CD4-positive, CD25-positive, alpha-beta regulatory T cell (primary cell): ENCODE measurements at regions not wholly inside any gene's neighbourhood (a gene's known extent, or its start where the extent isn't known, plus 50 kb on each side); places are given as distances from the start of the nearest gene placed in this dataset.

Experiments used
- ATAC-seq, 2 donors: fragments of 150-1000 bp; cut with Tn5 transposase; one replicate each; pipeline ENCODE4 v1.10.0; 2021; ENCODE audit warnings: low read depth in 2 of 2, moderate number of reproducible peaks in 2 of 2, moderate library complexity in 1 of 2
- DNase-seq, 3 donors: peaks; one replicate each; pipeline versions ENCODE4 v3.0.0 to v3.0.0-alpha.2; 2012 to 2022; ENCODE audit warnings: mixed read lengths in 1 of 3
- H3K27ac ChIP-seq: one replicate; pipeline ENCODE4 v1.7.0; 2013; ENCODE audit warnings: mild to moderate bottlenecking, low read length; ENCODE audit not compliant: insufficient read depth, poor library complexity, severe bottlenecking
- H3K27me3 ChIP-seq: one replicate; pipeline ENCODE4 v1.7.0; 2013; ENCODE audit warnings: low read length; ENCODE audit not compliant: control insufficient read depth, insufficient read depth
- H3K36me3 ChIP-seq: one replicate; pipeline ENCODE4 v1.7.0; 2013; ENCODE audit warnings: mild to moderate bottlenecking, low read length, moderate library complexity; ENCODE audit not compliant: control insufficient read depth, insufficient read depth
- H3K4me1 ChIP-seq: 2 replicates; pipeline ENCODE4 v1.7.0; 2013; ENCODE audit warnings: mild to moderate bottlenecking, low read length; ENCODE audit not compliant: insufficient read depth, control insufficient read depth, poor library complexity, severe bottlenecking
- H3K4me3 ChIP-seq: one replicate; pipeline ENCODE4 v1.7.0; 2013; ENCODE audit warnings: low read depth, mild to moderate bottlenecking, low read length, moderate library complexity
- H3K9me3 ChIP-seq, 2 experiments: 1 replicate in 1 of 2; 2 replicates in 1 of 2; pipeline ENCODE4 v1.7.0; 2013; ENCODE audit warnings: low read length in 2 of 2, mild to moderate bottlenecking in 1 of 2, moderate library complexity in 1 of 2; ENCODE audit not compliant: control insufficient read depth in 2 of 2
- H3K27ac Mint-ChIP-seq, 3 donors: one replicate each; pipeline ENCODE4 v1.8.0; 2020 to 2022; ENCODE audit warnings: mild to moderate bottlenecking in 3 of 3, mixed read lengths in 3 of 3, moderate library complexity in 2 of 3
- H3K27me3 Mint-ChIP-seq: one replicate; pipeline ENCODE4 v1.8.0; 2022; ENCODE audit warnings: mild to moderate bottlenecking, mixed read lengths
- H3K36me3 Mint-ChIP-seq: one replicate; pipeline ENCODE4 v1.8.0; 2020; ENCODE audit warnings: mixed read lengths
- H3K4me1 Mint-ChIP-seq, 4 donors: one replicate each; pipeline ENCODE4 v1.8.0; 2020 to 2022; ENCODE audit warnings: mixed read lengths in 4 of 4, mild to moderate bottlenecking in 1 of 4
- H3K4me3 Mint-ChIP-seq, 4 donors: one replicate each; pipeline ENCODE4 v1.8.0; 2020 to 2022; ENCODE audit warnings: mild to moderate bottlenecking in 4 of 4, mixed read lengths in 4 of 4, moderate library complexity in 3 of 4
- H3K9me3 Mint-ChIP-seq, 7 donors: one replicate each; pipeline ENCODE4 v1.8.0; 2020 to 2022; ENCODE audit warnings: mixed read lengths in 7 of 7, mild to moderate bottlenecking in 3 of 7, moderate library complexity in 2 of 7

GRCh38 chrX:21155916-21156315 is 218.3 kb upstream of the CNKSR2 start:
- H3K4me3 ChIP-seq, result no peak overlapping the region
- Mint-ChIP-seq H3K4me1 (no peaks in the 10 kb centered on the region), H3K27me3 (peaks cover 4% of the 10 kb centered on the region), H3K27ac (no peak overlapping the region), H3K9me3 (peaks cover 0 to 1% (median 0%) of the 10 kb centered on the region in 7 donors), H3K36me3 (no peaks in the 10 kb centered on the region), H3K4me3 (no peak overlapping the region)
- no peaks in the 10 kb centered on the region for H3K4me1 ChIP-seq
- no peak for ATAC-seq
- H3K9me3 ChIP-seq, result no peaks in the 10 kb centered on the region
- H3K36me3 ChIP-seq, result no peaks in the 10 kb centered on the region
- H3K27me3 ChIP-seq, result no peaks in the 10 kb centered on the region
- no peak overlapping the region for H3K27ac ChIP-seq
- no peak for DNase-seq

GRCh38 chrX:21156632-21157031 is 217.6 kb upstream of the CNKSR2 start:
- H3K4me1 Mint-ChIP-seq, result no peaks in the 10 kb centered on the region
- no peak overlapping the region for H3K4me3 Mint-ChIP-seq
- no peaks in the 10 kb centered on the region for H3K9me3 ChIP-seq
- no peaks in the 10 kb centered on the region for H3K27me3 ChIP-seq
- no peaks in the 10 kb centered on the region for H3K4me1 ChIP-seq
- DNase-seq, result no peak
- peaks cover 0 to 1% (median 0%) of the 10 kb centered on the region in 7 donors for H3K9me3 Mint-ChIP-seq
- no peaks in the 10 kb centered on the region for H3K36me3 Mint-ChIP-seq
- ATAC-seq, result no peak
- no peak overlapping the region for H3K27ac ChIP-seq
- no peaks in the 10 kb centered on the region for H3K36me3 ChIP-seq
- H3K27me3 Mint-ChIP-seq, result peaks cover 4% of the 10 kb centered on the region
- no peak overlapping the region for H3K4me3 ChIP-seq
- no peak overlapping the region for H3K27ac Mint-ChIP-seq

GRCh38 chrX:21158678-21159077 is 215.5 kb upstream of the CNKSR2 start:
- Mint-ChIP-seq H3K27me3 (peaks cover 4% of the 10 kb centered on the region), H3K36me3 (no peaks in the 10 kb centered on the region)
- ATAC-seq, result no peak

GRCh38 chrX:21166272-21166982 is 207.8 kb upstream of the CNKSR2 start:
- ATAC-seq (no peak), DNase-seq (no peak)
- H3K4me1 ChIP-seq, result no peaks in the 10 kb centered on the region
- H3K27me3 Mint-ChIP-seq, result peaks cover 7% of the 10 kb centered on the region
- no peak overlapping the region for H3K27ac ChIP-seq
- H3K9me3 ChIP-seq, result no peaks in the 10 kb centered on the region
- H3K36me3 ChIP-seq, result no peaks in the 10 kb centered on the region
- no peak overlapping the region for H3K4me3 Mint-ChIP-seq
- no peaks in the 10 kb centered on the region for H3K4me1 Mint-ChIP-seq
- H3K9me3 Mint-ChIP-seq, result no peaks in the 10 kb centered on the region
- no peak overlapping the region for H3K27ac Mint-ChIP-seq
- no peaks in the 10 kb centered on the region for H3K27me3 ChIP-seq
- no peaks in the 10 kb centered on the region for H3K36me3 Mint-ChIP-seq
- H3K4me3 ChIP-seq, result no peak overlapping the region

More at GRCh38 chrX:21158678-21159077, 215.5 kb upstream of the CNKSR2 start:
- Histone ChIP-seq H3K36me3 (no peaks in the 10 kb centered on the region), H3K4me3 (no peak overlapping the region), H3K27me3 (no peaks in the 10 kb centered on the region), H3K4me1 (no peaks in the 10 kb centered on the region), H3K27ac (no peak overlapping the region), H3K9me3 (no peaks in the 10 kb centered on the region)
- no peaks in the 10 kb centered on the region for H3K4me1 Mint-ChIP-seq
- no peak overlapping the region for H3K4me3 Mint-ChIP-seq
- H3K27ac Mint-ChIP-seq, result no peak overlapping the region
- H3K9me3 Mint-ChIP-seq, result peaks cover 0 to 1% (median 0%) of the 10 kb centered on the region in 7 donors
- no peak for DNase-seq

- DNase-seq (no peak), ATAC-seq (no peak)
- no peaks in the 10 kb centered on the region for H3K36me3 Mint-ChIP-seq
- no peaks in the 10 kb centered on the region for H3K9me3 Mint-ChIP-seq
- no peaks in the 10 kb centered on the region for H3K4me1 Mint-ChIP-seq
- no peak overlapping the region for H3K4me3 Mint-ChIP-seq
- Histone ChIP-seq H3K36me3 (no peaks in the 10 kb centered on the region), H3K27me3 (no peaks in the 10 kb centered on the region), H3K4me3 (no peak overlapping the region), H3K27ac (no peak overlapping the region), H3K9me3 (no peaks in the 10 kb centered on the region), H3K4me1 (no peaks in the 10 kb centered on the region)
- peaks cover 7% of the 10 kb centered on the region for H3K27me3 Mint-ChIP-seq
- no peak overlapping the region for H3K27ac Mint-ChIP-seq
Measured at GRCh38 chrX:21167011-21167410, 207.2 kb upstream of the CNKSR2 start.

GRCh38 chrX:21167494-21167893 is 206.7 kb upstream of the CNKSR2 start:
- Histone ChIP-seq H3K27ac (no peak overlapping the region), H3K4me1 (no peaks in the 10 kb centered on the region), H3K27me3 (no peaks in the 10 kb centered on the region), H3K4me3 (no peak overlapping the region), H3K9me3 (no peaks in the 10 kb centered on the region), H3K36me3 (no peaks in the 10 kb centered on the region)
- Mint-ChIP-seq H3K9me3 (no peaks in the 10 kb centered on the region), H3K4me3 (no peak overlapping the region), H3K4me1 (no peaks in the 10 kb centered on the region), H3K36me3 (no peaks in the 10 kb centered on the region), H3K27me3 (peaks cover 7% of the 10 kb centered on the region), H3K27ac (no peak overlapping the region)
- ATAC-seq (no peak), DNase-seq (no peak)

- DNase-seq, result no peak
- ATAC-seq, result no peak
- no peaks in the 10 kb centered on the region for H3K36me3 ChIP-seq
- Mint-ChIP-seq H3K4me1 (no peaks in the 10 kb centered on the region), H3K4me3 (no peak overlapping the region), H3K9me3 (no peaks in the 10 kb centered on the region), H3K36me3 (no peaks in the 10 kb centered on the region), H3K27me3 (peaks cover 7% of the 10 kb centered on the region), H3K27ac (no peak overlapping the region)
- no peaks in the 10 kb centered on the region for H3K4me1 ChIP-seq
- H3K9me3 ChIP-seq, result no peaks in the 10 kb centered on the region
- H3K27me3 ChIP-seq, result no peaks in the 10 kb centered on the region
- no peak overlapping the region for H3K4me3 ChIP-seq
- H3K27ac ChIP-seq, result no peak overlapping the region
Measured at GRCh38 chrX:21168401-21169160, 205.6 kb upstream of the CNKSR2 start.

- Mint-ChIP-seq H3K36me3 (no peaks in the 10 kb centered on the region), H3K27ac (no peak overlapping the region), H3K4me3 (no peak overlapping the region), H3K9me3 (peaks cover 0 to 1% (median 0%) of the 10 kb centered on the region in 7 donors), H3K27me3 (peaks cover 7% of the 10 kb centered on the region), H3K4me1 (no peaks in the 10 kb centered on the region)
- Histone ChIP-seq H3K4me3 (no peak overlapping the region), H3K27ac (no peak overlapping the region), H3K36me3 (no peaks in the 10 kb centered on the region), H3K4me1 (no peaks in the 10 kb centered on the region), H3K9me3 (no peaks in the 10 kb centered on the region), H3K27me3 (no peaks in the 10 kb centered on the region)
- ATAC-seq, result no peak
- DNase-seq, result no peak
Measured at GRCh38 chrX:21171181-21171580, 203.0 kb upstream of the CNKSR2 start.
